ENCODE measurements at regions not wholly inside any gene's neighbourhood (a gene's known extent, or its start where the extent isn't known, plus 50 kb on each side); places are given as distances from the start of the nearest gene placed in this dataset.
A peak's percentile ranks its signal among the peaks of the same experiment; 100 is the strongest.
"Not testable (repeated sequence)": the region's sequence is repeated elsewhere in the genome, so short reads cannot be mapped to it uniquely, and the experiment has no call there.

DNA sequence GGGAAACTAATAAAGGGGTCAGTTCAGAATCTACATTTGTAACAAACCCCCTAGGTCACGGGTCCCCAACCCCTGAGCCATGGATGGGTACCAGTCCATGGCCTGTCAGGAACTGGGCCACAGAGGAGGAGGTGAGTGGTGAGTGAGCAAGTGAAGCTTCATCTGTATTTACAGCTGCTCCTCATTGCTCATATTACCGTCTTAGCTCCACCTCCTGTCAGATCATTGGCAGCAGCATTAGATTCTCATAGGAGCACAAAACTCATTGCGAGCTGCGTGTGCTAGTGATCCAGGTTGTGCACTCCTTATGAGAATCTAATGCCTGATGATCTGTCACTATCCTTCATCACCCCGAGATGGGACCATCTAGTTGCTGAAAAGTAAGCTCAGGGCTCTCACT, 88.4 kb upstream of the MPP7 start:
- no peak for DNase-seq (ENCODE audit: low read depth)

DNA sequence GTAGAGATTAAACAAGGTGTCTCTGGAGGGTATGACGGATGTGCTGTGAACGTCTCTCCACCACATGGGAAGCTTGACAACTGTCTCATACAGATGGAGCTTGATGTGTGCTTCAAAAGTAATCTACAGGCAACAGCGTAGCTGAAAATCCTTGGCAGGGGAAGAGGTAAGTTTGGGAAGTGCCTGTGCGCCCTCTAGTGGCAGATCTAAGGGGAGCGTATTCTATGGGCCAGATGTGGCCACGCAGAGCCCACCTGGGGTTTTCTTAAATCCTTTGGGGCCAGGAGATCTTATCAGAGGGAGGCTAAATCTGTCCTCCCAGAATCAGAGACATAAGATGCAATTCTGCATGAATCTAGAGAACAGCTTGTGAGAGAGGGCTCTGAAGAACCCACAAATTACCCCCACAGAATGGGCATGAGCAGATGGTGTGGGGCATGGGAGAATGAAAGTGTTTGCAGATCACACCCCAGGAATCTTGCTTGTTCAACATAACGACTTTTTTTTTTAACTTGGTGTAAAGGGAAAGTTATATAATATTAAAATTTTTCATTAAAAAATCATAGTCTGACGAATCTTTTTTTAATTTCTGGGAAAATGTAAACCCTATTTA, 91.2 kb upstream of the MPP7 start:
- DNase-seq (ENCODE audit: low read depth): peak; percentile 38

DNA sequence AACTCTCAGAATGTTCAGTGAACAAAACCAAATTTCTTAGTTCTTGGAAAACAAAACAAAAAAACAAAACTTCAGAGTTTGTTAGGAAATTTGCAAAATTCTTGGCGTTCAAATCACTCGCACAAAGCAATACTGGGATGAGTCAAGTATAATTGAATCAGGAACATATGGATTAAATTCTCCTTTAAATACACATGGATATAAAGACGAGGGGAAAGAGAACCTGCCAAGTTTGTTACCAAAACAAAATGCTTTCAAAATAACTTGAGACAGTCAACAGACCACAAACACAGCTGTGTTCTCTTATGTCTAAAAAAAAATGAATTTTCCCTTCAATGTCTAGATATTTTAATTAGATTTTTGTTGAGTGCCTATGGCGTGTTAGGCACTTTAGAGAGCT, 93.5 kb upstream of the MPP7 start:
- DNase-seq (ENCODE audit: low read depth): peak; percentile 50

DNA sequence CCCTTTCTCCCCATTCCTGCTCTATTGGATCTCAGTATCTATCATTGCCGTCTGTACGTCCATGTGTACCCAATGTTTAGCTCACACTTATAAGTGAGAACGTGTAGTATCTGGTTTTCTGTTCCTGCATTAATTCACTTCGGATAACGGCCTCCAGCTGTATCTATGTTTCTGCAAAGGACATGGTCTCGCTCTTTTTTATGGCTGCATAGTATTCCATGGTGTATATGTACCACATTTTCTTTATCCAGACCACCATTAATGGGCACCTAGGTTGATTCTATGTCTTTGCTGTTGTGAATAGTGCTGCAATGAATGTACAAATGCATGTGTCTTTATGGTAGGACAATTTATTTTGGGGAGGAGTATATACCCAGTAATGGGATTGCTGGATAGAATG, 94.4 kb upstream of the MPP7 start:
- DNase-seq (ENCODE audit: low read depth): no peak

DNA sequence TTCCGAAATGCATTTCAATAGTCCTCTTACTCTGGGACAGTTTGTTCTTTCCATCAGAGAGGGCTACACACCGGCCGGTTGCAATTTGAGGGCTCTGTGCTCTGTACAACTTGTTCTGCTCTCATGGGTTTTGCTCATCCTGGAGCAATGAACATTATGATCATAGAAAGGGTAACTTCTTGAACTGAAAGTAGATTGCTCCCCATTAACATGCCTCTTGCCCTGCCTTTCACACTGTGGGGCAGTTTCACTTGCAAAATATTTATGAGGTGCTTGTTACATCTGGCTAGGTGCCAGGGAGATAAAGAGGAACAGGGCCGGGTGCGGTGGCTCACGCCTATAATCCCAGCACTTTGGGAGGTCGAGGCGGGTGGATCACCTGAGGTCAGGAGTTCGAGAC, 97.3 kb upstream of the MPP7 start:
- DNase-seq (ENCODE audit: low read depth): no peak

DNA sequence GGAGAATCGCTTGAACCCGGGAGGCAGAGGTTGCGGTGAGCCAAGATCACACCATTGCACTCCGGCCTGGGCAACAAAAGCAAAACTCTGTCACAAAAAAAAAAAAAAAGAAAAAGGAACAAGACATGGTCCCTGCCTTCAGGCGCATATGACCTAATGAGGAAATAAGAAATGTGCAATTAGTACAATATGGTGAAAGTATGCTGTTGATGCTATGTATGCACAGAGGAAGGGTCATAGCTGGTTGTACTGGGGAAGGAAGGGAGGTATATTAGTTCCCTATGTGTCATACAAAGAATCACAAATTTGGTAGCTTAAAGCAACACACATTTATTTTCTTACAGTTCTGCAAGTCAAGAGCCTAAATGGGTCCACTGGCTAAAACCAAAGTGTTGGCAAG, 97.8 kb upstream of the MPP7 start:
- DNase-seq (ENCODE audit: low read depth): no peak

DNA sequence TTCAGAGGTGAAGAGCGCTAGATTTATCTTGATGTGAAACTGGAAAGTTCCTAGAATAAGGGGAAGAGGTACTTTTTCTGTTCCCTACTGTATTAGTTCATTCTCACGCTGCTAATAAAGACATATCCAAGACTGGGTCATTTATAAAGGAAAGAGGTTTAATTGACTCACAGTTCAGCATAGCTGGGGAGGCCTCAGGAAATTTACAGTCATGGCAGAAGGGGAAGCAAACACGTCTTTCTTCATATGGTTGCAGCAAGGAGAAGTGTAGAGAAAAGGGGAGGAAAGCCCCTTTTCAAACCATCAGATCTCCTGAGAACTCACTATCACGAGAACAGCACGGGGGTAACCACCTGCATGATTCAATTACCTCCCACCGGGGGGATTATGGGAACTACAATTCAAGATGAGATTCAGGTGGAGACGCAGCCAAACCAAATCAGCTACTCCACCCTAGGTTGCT, 99.8 kb upstream of the MPP7 start:
- not testable (repeated sequence) for DNase-seq (ENCODE audit: low read depth)

DNA sequence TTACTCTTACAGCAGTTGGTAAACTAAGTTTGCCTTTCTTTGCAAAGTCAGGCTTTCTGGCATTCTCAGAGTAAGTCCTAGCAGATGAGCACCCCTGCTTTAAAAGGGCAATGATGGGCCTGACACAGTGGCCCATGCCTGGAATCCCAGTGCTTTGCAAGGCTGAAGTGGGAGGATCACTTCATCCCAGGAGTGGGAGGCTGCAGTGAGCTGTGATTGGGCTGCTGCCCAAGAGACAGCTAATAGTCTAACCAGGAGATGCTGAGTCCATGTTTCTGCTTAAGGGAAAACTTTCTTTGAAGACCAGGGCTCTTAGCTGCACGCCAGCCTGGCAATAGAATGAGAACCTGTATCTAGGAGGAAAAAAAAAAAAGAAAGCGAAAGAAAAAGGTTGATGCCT, 100.2 kb upstream of the MPP7 start:
- no peak for DNase-seq (ENCODE audit: low read depth)

DNA sequence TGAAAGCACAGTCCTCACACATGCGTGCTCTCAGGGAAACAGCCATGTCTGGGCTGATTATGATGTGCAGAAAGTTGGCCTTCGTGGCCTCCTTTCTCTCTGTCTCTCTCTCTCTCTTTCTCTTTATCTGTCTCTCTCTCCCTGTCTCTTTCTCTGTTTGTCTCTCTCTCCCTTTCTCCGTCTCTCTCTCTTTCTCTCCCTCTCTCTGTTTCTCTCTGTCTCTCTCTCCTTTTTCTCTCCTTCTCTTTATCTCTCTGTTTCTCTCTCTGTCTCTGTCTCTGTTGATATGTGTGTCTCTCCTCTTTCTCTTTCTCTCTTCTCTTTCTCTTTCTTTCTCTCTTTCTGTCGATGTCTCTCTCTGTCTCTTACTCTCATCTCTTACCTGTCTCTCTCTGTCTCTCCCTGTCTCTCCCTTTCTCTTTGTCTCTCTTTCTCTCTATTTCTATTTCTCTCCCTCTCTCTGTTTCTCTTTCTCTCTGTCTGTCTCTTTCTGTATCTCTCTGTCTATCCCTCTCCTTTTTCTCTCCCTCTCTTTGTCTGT, 105.4 kb upstream of the MPP7 start:
- no peak for DNase-seq (ENCODE audit: low read depth)

DNA sequence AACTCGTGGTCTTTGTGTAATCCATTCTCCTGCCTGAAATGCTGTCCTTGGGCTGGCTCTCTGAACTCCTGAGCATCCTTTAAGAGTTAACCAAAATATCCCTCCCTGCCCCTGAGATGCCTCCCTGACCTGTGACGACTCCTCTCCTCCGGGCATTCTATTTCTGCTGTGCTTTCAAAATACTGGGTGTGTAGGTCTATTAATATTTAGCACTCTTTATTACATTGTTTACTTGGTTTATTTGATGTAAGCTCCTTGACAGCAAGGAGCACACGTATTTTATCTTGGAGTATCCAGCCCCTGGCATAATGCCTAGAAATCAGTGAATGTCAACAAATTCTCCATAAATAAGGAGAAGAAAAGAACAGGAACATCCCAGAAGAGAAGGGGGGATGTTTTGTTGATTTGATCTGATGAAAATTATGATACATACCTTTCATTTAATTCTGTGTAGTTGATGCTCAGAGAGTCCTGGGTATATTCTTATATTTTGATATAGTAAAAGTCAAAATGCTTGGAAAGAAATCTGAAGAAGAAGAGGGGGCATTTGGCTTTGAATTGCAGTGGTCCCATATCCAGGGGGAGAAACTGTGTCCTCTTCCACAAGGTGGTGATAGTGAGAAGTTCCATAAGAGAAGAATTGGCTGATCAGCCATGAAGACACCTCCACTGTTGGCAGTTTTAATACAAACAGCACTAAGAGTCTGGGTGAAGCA, 107.7 kb upstream of the MPP7 start:
- DNase-seq (ENCODE audit: low read depth): no peak

DNA sequence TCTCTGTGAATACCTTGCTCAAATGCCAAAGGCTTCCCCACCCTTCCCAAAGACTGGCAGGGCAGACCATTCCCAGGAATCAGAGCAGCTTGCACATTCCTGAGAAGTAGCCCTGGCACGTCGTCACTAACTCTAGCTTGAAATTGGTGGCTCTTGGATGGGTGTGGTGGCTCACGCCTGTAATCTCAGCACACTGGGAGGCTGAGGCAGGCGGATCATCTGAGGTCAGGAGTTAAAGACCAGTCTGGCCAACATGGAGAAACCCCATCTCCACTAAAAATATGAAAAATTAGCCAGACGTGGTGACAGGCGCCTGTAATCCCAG, 108.2 kb upstream of the MPP7 start:
- no peak for DNase-seq (ENCODE audit: low read depth)

DNA sequence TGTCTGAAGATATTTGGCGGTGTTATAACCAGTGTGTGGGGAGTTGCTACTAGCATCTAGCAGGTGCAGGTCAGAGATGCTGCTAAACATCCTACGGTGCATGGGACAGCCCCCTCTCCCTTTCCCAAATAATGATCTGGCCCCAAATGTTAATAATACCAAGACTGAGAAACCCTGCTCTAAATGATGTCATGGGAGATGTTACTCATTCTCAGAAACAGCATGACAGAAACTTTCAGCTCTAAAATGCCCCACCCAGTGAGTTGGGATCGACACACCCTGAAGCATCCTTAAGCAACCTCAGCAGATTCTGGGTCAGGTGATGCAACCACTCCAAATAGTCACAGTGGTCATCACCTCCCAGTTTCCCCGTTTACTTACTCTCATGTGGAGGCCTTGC, 108.8 kb upstream of the MPP7 start:
- no peak for DNase-seq (ENCODE audit: low read depth)

DNA sequence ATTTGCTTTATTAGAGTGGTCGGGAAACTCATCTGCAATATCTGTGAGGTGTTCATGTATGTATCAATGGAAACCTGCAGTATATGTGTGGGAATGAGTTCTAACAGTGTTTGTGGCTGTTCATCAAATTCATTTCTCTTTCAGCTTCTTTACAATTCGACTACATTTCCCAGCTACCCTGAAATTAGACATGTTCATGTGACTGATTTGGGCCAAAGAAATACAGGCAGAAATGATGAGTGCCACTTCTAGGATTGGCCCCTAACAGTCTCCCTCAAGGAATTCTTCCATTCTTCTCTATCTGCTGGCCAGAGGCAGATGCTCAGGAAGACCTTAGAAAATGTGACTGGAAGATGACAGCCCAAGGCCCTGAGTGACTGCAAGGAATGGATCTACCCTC, 114.8 kb upstream of the WAC start:
- no peak for DNase-seq (ENCODE audit: low read depth)

DNA sequence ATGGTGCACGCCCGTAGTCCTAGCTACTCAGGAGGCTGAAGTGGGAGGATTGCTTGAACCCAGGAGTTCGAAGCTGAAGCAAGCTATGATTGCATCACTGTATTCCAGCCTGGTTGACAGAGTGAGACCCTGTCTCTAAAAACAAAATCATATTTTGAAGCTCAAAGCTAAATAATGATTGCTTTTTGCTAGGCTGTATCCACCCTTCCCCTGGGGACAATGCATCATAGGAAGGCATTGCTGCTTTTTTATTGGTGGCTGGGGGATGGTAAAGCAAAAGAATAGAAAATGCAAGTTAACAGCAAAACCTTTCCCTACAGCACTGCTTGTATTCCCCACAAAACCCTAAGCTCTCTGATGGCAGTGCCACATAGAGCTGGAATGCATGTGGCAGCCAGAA, 107.5 kb upstream of the WAC start:
- no peak for DNase-seq (ENCODE audit: low read depth)

DNA sequence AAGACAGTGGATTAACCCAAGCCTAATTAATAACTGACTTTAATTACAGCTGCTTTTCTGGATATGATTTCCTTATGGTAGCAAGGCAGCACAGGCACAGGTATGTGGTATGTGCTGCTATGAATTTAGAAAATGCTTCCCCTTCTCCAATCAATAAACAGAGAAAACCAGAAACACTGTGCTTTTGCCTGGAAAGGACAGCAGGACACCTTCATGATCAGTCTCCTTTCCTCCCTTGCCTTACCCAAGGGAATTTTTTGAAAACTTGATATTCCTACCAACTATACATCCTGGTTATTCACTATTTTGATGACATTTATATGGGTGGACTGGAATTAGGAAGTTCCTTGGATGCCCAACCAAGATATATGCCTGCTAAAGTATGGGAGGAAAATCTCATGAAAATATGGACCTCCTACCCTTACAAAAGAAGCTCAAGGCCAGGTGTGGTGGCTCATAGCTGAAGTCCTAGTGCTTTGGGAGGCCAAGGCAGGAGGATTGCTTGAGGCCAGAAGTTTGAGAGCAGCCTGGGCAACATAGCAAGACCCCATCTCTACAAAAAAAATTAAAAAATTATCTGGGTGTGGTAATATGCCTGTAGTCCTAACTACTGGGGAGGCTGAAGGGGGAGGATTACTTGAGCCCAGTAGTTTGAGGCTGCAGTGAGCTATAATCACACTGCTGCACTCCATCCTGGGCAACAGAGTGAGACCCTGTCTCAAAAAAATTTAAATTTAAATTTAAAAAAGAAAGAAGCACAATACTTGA, 106.3 kb upstream of the WAC start:
- DNase-seq (ENCODE audit: low read depth): no peak

DNA sequence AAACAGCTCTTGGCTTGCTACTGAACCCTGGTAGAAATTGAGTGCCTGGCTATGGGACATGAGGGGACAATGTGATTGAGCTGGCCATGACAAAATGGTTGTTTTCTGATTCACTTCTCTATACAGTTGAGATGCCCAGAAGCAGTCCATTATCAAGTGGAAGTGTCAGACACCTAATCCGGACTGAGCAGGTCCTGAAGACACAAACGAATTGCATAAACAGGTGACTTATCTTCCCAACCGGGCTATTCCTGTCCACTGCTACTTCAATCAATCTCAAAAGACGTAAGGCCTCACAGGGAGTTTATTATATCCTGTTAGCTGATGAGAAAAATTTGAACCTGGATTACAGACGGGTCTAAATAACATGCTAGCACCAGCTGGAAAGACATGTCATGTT, 105.5 kb upstream of the WAC start:
- no peak for DNase-seq (ENCODE audit: low read depth)

DNA sequence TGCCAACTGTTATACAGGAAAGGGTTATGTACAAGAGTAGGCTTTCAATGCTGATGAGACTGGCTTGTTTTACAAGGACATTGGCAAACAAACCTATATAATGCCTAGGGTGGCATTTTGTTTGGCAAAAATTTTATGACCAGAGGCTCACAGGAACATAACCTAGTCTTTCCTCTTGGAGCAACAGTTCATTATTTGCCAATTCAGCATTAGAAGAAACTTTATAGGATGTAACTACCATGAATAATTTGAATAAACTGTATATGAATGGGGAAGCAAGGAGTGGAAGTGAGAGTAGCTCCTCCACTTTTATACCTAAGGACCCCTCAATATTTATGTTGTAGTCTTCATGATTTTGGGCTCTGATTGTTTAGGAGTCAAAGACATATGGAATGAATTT, 103.9 kb upstream of the WAC start:
- no peak for DNase-seq (ENCODE audit: low read depth)

DNA sequence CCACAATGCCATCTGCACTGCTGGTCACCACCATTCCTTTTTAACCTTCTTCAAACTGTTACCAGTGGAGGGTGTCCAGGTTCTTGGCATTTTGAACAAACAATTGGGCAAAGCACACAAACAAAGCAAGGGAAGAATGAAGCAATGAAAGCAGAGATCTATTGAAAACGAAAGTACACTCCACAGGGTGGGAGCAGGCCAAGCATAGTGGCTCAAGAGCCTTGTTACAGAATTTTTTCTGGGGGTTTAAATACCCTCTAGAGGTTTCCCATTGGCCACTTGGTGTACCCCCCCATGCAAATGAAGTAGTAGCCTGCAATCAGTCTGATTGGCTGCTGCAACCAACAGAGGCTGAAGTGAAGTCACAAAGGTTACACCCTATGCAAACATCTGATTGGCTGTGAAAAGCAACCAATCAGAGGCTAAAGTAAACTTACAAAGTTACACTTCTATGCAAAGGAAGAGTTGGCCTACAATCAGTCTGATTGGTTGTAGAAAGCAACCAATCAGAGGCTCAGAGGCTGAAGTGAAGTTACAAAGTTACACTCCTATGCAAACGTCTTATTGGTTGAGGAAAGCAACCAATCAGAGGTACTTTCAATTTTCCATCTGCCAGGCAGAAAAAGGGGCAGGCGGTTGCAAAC, 103.2 kb upstream of the WAC start:
- no peak for DNase-seq (ENCODE audit: low read depth)

DNA sequence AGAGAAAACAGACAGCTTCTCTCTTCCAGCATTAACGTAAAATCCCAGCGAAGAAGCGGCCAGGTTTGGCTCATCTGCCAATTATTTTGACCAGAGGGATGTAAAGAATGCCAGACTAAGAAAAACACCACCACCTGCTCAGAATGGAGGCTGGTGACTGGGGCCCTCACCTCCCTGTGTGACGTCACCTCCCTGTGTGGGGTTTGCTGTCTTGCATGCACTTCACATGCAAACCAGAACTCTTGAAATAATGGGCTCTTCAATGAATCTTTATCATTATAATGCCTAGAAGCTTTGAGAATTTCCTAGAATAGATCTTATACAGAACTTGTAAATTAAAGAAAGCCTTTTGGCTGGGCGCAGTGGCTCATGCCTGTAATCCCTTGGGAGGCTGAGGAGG, 101.8 kb upstream of the WAC start:
- no peak for DNase-seq (ENCODE audit: low read depth)

DNA sequence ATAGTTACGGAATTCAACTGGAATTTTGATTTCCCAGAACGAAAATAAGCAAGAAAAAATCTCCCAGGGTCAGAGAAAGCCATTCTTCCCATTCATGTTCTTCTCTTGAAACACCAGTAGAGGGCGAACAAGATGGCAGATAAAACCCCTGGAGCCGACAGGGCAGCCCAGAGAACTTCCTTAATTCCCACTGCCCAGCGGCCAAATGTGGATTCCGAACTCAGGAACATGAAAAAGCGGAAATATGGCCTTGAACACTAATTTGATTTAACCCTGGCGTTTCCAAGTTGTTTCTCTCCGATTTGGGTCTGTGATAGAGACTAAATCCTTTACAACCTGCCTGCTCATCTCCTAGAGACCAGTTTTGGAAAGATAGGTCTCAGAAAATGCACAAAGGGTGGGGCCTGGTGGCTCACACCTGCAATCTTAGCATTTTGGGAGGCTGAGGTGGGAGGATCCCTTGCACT, 100.7 kb upstream of the WAC start:
- DNase-seq (ENCODE audit: low read depth): peak; percentile 53

DNA sequence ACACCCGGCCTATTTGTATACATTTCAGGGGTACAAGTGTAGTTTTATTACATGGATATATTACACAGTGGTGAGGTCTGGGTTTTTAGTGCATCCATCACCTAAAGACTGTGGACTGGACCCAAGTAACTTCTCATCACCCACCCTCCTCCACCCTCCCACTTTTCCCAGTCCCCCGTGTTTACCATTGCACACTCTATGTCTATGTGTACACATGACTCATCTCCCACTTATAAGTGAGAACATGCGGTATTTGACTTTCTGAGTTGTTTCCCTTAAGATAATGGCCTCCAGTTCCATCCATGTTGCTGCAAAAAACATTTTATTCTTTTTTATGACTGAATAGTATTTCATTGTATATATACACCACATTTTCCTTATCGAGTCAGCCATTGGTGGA, 98.9 kb upstream of the WAC start:
- DNase-seq (ENCODE audit: low read depth): no peak

DNA sequence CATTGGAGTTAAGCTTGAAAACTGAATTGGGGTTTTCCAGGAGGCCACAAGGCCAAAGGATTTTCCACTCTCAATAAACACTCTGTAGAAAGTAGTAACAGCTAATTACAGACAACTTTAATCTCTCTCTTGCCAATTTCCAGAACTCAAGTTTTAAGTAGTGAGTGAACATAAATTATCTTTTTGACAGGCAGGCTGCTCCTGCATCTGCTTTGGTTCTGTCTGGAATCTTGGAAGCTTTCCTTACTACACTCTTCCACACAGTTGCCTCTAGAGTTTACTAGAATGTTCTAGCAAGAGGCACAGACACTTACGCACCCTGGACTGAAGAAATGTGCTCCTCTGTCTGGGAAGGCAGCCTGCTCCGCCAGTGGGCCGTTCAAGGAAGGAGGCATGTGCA, 90.5 kb upstream of the WAC start:
- DNase-seq (ENCODE audit: low read depth): no peak

All from forelimb muscle (tissue), 1 donor.